CD4-positive, alpha-beta T cell treated with Interferon alpha-2 for 1 hour (primary cell): ENCODE measurements at regions not wholly inside any gene's neighbourhood (a gene's known extent, or its start where the extent isn't known, plus 50 kb on each side); places are given as distances from the start of the nearest gene placed in this dataset.

Experiments used
- DNase-seq, 2 donors: peaks; one replicate each; pipeline ENCODE4 v3.0.0-alpha.2; 2020 to 2022

- no peak for DNase-seq
These were observed 129.9 kb downstream of the SLC30A10 start for GRCh38 chr1:219798283-219799030.

GRCh38 chr1:219797683-219798082 is 130.7 kb downstream of the SLC30A10 start:
- DNase-seq, result no peak

GRCh38 chr1:219797009-219797408 is 131.3 kb downstream of the SLC30A10 start:
- DNase-seq, result no peak

GRCh38 chr1:219795363-219795917 is 132.9 kb downstream of the SLC30A10 start:
- DNase-seq, result no peak

GRCh38 chr1:219794085-219794743 is 134.1 kb downstream of the SLC30A10 start:
- no peak for DNase-seq

- DNase-seq, result no peak
These were observed 135.9 kb downstream of the SLC30A10 start for GRCh38 chr1:219792337-219793021.

GRCh38 chr1:219791766-219792165 is 136.6 kb downstream of the SLC30A10 start:
- DNase-seq, result no peak

GRCh38 chr1:219790834-219791615 is 137.3 kb downstream of the SLC30A10 start:
- DNase-seq, result no peak

- DNase-seq, result no peak
These were observed 139.7 kb downstream of the SLC30A10 start for GRCh38 chr1:219788700-219789099.

GRCh38 chr1:219788091-219788490 is 140.3 kb downstream of the SLC30A10 start:
- no peak for DNase-seq

- DNase-seq, result no peak
These were observed 143.5 kb downstream of the SLC30A10 start for GRCh38 chr1:219784660-219785381.

- DNase-seq, result no peak
These were observed 144.6 kb downstream of the SLC30A10 start for GRCh38 chr1:219783605-219784235.

- DNase-seq, result no peak
These were observed 145.4 kb downstream of the SLC30A10 start for GRCh38 chr1:219782929-219783328.

- no peak for DNase-seq
These were observed 146.0 kb downstream of the SLC30A10 start for GRCh38 chr1:219782311-219782710.

- DNase-seq, result no peak
These were observed 146.9 kb downstream of the SLC30A10 start for GRCh38 chr1:219781491-219781890.

GRCh38 chr1:219778793-219779369 is 149.5 kb downstream of the SLC30A10 start:
- DNase-seq, result no peak

- no peak for DNase-seq
These were observed 150.2 kb downstream of the SLC30A10 start for GRCh38 chr1:219778110-219778509.

GRCh38 chr1:219774386-219774785 is 154.0 kb downstream of the SLC30A10 start:
- no peak for DNase-seq

- DNase-seq, result no peak
These were observed 154.6 kb downstream of the SLC30A10 start for GRCh38 chr1:219773775-219774174.

- no peak for DNase-seq
These were observed 155.2 kb downstream of the SLC30A10 start for GRCh38 chr1:219773110-219773509.
